HEK293T (cell line): ENCODE measurements at regions not wholly inside any gene's neighbourhood (a gene's known extent, or its start where the extent isn't known, plus 50 kb on each side); places are given as distances from the start of the nearest gene placed in this dataset.

Experiments used
- FOXM1 ChIP-seq: fragments of 450-650 bp; IDR thresholded peaks from 2 replicates; pipeline ENCODE4 v1.6.1; 2017; ENCODE audit warnings: mild to moderate bottlenecking, borderline replicate concordance
- L3MBTL2 ChIP-seq: fragments of 450-650 bp; conservative IDR thresholded peaks from 2 replicates; pipeline ENCODE4 v1.6.1; 2016; ENCODE audit warnings: mild to moderate bottlenecking
- PKNOX1 ChIP-seq: fragments of 450-650 bp; IDR thresholded peaks from 2 replicates; pipeline ENCODE4 v1.6.1; 2016
- SP1 ChIP-seq: fragments of 450-650 bp; IDR thresholded peaks from 2 replicates; pipeline ENCODE4 v1.6.1; 2017

GRCh38 chr15:47484997-47485396, 232.3 kb upstream of the SEMA6D start:
- TF ChIP-seq FOXM1 (no peak), PKNOX1 (no peak), SP1 (no peak), L3MBTL2 (no peak)
